GM18499 (cell line): ENCODE measurements at regions not wholly inside any gene's neighbourhood (a gene's known extent, or its start where the extent isn't known, plus 50 kb on each side); places are given as distances from the start of the nearest gene placed in this dataset.

ENCODE experiments used
- ATAC-seq: cut with Tn5 transposase; IDR thresholded peaks from one replicate; pipeline ENCODE4 v1.9.1; 2021; ENCODE audit warnings: moderate number of reproducible peaks; ENCODE audit not compliant: insufficient read depth, unreplicated experiment

DNA sequence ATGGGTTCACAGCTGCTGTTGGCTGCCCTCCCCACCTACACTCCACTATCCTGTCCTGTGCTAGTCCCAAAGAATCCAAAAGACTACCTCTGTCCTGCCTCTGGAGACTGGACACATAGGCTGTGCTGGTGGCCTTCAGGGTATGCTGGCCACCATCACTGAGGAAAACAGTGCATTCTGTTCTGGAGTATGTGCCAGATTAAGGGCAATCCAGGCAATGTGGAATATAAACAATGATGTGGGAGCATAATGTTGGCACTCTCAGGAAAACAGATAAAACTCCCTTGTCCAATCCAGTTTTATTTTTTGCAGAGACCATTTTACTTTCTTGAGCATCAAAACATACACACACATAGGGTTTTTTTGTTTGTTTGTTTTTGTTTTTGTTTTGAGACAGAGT is 94.3 kb downstream of the GLUL start:
- ATAC-seq = no peak

GRCh38 chr1:182295697-182296096 is 95.9 kb downstream of the GLUL start:
- no peak for ATAC-seq

DNA sequence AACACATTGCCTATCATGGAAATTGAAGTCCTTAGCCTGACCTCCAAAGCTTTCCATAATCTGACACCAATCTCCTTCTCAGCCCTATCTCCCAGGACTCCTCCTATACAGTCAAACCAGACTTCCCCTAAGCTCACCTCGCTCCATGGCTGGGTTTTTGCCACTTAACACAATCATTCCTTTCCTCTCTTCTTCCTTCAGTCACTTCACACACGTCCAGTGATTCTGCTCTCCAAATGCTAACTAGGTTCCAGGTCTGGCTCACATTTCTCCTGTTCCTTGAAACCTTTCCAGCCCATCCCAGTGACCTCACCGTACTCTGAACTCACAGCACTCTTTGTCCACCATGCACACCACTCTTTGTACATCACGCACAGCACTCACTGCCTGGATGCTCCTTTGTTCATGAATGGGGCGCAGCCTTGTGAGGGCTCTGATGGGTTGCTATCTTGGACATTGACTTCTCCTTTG is 98.4 kb downstream of the GLUL start:
- no peak for ATAC-seq

GRCh38 chr1:182292193-182292741 is 99.3 kb downstream of the GLUL start:
- no peak for ATAC-seq

GRCh38 chr1:182291584-182292192 is 99.9 kb downstream of the GLUL start:
- no peak for ATAC-seq

DNA sequence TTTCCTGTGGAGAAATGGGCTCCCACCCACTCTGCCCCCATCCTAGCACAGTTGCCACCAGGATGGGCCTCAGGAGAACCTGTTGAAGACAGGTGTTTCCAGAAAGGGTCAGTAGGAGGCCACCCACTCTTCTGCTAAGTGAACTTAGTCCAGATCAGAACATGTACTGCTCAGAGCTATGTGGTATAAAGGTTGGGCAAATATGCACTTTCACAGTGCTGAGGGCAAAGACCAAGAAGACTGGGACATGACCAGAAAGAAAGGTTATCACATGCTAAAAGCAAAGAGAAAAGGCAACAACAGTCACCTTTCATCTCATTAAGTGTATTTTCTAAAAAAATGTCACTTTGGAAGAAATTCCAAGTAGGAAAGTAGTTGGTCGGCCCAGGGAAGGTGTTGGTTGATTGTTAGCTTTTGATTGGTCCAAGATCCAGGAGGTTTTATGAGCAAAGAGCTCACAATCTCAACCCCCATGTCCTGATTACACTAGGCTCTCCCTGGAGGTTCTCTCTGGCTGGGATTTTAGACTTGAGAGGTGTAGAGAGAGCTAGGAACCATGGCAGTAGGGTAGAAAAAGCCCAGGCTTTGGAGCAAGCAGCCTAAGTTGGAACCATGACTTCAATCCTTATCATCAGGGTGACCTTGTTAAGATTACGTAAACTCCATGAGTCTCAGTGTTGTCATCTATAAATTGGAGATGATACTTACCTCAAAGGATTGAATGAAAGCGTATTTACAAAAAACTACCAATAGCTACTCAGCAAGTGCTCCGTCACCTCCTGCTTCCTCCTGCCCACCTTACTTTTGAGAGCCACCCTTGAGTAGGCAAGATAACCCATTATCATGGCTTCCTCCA is 102.6 kb downstream of the GLUL start:
- no peak for ATAC-seq

GRCh38 chr1:182286761-182287160 is 104.8 kb downstream of the GLUL start:
- ATAC-seq = no peak

DNA sequence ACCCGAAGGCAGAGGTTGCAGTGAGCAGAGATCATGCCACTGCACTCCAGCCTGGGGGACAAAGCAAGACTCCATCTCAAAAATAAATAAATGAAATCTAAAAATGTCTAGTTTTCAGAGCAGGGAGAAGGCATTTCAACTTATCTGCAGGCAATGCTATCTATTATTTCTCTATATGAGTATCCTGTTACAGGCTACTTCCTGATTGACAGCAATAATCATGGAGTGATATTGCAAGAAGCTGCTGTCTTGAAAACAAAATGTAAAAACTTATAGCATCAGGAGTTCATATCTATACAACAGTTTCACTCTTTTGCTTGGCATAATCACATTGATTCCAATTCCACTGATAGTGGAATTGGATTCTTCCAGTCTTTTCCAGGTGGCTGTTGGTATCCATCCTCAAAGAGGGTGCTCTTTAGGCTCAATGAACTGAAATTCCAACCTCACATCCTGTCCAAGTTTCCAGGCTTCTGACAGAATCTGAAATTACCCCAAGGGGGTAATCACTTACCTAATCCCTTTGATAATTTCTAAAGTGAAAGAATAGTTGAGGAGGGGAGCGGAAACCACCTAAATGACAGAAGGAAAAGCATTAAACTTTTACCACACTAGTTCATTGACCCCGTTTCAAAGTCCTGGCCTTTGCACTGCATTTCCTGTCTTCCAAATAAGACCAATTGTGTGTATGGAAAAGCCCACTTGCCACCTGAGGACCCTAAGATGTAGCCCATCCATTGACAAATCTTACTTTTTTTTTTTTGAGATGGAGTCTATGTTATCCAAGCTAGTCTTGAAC is 107.6 kb downstream of the GLUL start:
- ATAC-seq = no peak

GRCh38 chr1:182281541-182281940 is 110.0 kb downstream of the GLUL start:
- no peak for ATAC-seq

DNA sequence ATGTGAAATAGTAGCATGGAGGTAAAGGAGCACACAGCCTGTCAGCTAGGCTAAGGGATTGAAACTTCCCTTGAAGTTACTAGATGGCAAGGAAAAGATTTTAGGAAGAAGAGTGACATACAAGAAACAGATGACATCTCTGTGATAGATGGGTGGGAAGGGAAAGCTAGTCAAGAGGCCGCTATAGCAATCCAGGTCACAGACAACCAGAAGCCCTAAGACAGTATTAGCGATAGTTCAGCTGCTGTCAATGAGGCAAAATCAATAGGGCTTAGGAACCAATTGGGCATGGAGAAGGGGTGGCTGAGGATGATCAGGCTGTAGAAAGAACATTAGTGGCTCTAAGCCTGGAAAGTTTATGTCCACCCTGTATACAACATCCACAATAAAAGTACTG is 111.1 kb downstream of the GLUL start:
- ATAC-seq = no peak

GRCh38 chr1:182279724-182280503 is 111.7 kb downstream of the GLUL start:
- ATAC-seq = no peak

- ATAC-seq = no peak
Measured at GRCh38 chr1:182279302-182279701, 112.3 kb downstream of the GLUL start.

- no peak for ATAC-seq
Measured at GRCh38 chr1:182278144-182279054, 113.2 kb downstream of the GLUL start.

DNA sequence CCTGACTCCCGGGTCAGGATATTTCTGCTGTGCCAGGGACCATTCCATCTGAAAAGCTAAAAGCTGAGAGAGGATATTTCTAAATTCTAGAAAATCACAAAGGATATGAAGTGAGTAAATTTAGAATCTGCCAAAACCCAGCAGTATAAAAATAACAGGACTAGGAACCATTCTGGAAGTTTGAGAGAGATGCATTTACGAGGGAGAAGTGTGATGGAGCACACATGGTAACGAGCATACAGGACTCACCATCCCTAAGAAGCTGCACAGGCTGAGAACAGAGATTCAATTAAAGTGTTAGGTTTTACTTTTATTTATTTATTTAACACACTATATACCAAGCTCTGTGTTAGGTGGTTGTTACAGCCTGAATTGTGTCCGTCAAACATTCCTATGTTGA is 116.3 kb downstream of the GLUL start:
- no peak for ATAC-seq

DNA sequence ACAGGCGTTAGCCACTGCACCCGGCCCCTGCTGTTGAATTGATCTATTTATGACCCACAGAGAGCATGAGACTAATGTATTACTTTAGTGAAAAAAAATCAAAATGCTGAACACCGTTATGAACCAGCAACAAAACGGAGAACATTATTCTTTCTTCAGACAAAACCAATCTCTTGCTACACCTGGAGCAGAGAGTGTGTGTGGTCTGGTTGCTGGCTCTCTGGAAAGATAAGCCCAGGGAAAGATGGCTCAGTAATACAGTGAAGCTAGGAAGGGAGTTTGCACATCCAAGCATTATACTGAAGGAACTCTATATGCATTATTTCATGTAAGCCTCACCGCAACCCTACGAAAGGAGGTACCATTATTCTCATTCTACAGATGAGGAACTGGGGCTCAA is 117.0 kb downstream of the GLUL start:
- ATAC-seq = no peak

GRCh38 chr1:182270731-182271130 is 120.9 kb downstream of the GLUL start:
- no peak for ATAC-seq

DNA sequence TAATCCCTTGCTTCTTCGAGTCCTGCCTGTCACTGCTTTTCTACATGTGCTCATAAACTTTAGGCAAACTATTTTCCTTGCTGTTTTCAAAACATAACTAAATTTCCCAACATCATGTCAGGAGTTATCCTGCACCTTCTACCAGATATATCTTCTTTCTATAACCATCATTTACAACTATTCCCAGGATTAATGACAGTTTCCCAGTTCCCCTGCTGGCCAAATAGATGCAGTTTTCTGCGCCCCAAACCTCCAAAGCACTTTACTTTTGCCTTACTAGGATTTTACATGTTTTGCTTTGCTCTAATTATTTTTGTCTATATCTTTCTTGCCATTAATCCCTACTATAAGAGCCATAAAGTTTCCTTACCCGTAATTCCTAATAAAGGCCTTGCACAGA is 122.5 kb downstream of the GLUL start:
- ATAC-seq = no peak

GRCh38 chr1:182268669-182269068 is 122.9 kb downstream of the GLUL start:
- no peak for ATAC-seq

DNA sequence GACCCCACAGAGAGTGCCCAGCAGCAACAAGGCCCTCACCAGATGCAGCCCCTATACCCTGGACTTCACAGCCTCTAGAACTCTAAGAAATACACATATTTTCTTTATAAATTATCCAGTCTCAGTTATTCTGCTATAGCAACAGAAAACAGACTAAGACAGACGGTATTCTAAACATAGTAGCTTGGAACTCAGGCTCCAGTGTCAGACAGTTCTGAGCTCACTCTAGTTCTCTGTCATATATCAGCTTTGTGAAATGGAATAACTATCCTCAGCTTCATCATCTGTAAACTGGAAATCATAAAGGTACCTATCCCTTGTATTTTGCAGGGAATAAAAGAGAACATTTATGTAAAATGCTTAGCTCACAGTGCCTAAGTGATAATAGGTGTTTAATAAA is 127.4 kb downstream of the GLUL start:
- ATAC-seq = no peak
